ENCODE measurements at regions not wholly inside any gene's neighbourhood (a gene's known extent, or its start where the extent isn't known, plus 50 kb on each side); places are given as distances from the start of the nearest gene placed in this dataset.

DNA sequence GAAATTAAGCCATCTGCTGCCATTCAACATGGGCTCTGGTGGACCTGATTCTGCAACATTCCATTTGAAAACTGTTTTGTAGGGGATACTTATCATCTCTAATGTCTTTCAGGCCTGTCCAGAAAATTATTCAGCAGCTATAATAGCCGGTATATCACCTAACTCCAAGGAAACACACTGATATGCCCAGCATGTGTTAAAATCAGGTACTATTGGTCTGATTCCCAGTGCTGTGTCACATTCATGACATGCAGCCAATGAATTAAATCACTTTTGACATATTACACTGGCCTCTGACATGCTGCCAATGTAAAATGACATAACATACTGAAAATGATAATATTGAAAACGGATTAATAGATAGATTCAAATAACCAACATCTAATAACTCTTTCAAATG, 60.5 kb upstream of the IRX5 start:
- no peak for TF ChIP-seq CTCF (IDR thresholded peaks at IDR 0.05)
- Histone ChIP-seq H3K27ac (no peak overlapping the region), H3K4me1 (no peaks in the 10 kb centered on the region), H3K4me3 (no peak overlapping the region), H3K27me3 (no peaks in the 10 kb centered on the region), H3K36me3 (no peaks in the 10 kb centered on the region), H3K9me3 (no peaks in the 10 kb centered on the region)
- ATAC-seq (no peak), FAIRE-seq (no peak), DNase-seq (no peak)
- intact Hi-C loops (cut with DNase I) = no loop called here
- 20 to 28% methylated on average over 2 of the region's 2 CpGs for WGBS, 2 donors

GRCh38 chr16:54867302-54867832, 63.3 kb upstream of the IRX5 start:
- DNase-seq = no peak
- H3K4me3 ChIP-seq = no peak overlapping the region
- intact Hi-C loops (cut with DNase I) = no loop called here
- no peaks in the 10 kb centered on the region for H3K36me3 ChIP-seq
- H3K27ac ChIP-seq = no peak overlapping the region
- no peak for TF ChIP-seq CTCF (IDR thresholded peaks at IDR 0.05)
- H3K4me1 ChIP-seq = no peaks in the 10 kb centered on the region
- H3K9me3 ChIP-seq = no peaks in the 10 kb centered on the region
- no peak for FAIRE-seq
- 67 to 79% methylated on average over 4 of the region's 4 CpGs for WGBS, 2 donors
- no peaks in the 10 kb centered on the region for H3K27me3 ChIP-seq
- ATAC-seq = no peak

DNA sequence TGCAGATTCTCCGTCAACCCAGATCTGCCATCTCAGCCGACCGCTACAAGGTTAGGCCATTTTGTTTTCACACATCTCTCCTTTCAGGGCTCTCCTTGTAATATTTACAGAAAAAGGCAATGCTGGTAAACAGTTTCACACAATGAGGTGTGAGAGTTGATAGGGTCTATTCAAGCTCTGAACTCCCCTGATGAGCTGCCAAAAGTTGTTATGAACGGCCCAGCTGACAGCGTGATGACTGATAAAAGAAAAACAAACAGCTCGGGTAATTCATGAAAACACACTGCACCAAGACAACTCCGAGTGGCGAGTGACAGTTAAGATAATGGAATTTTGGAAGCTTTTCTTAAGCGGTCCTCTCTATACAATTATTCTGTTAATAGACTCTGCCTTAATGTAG, 68.1 kb upstream of the IRX5 start:
- WGBS, 2 donors = 30 to 33% methylated on average over 9 of the region's 9 CpGs
- ATAC-seq (no peak), FAIRE-seq (no peak), DNase-seq (no peak)
- no peaks in the 10 kb centered on the region for H3K27me3 ChIP-seq
- H3K4me1 ChIP-seq = no peaks in the 10 kb centered on the region
- H3K36me3 ChIP-seq = no peaks in the 10 kb centered on the region
- H3K27ac ChIP-seq = no peak overlapping the region
- intact Hi-C loops (cut with DNase I) = no loop called here
- H3K4me3 ChIP-seq = no peak overlapping the region
- no peak for TF ChIP-seq CTCF (IDR thresholded peaks at IDR 0.05)
- no peaks in the 10 kb centered on the region for H3K9me3 ChIP-seq

- no peak for FAIRE-seq
- Histone ChIP-seq H3K27ac (no peak overlapping the region), H3K4me3 (no peak overlapping the region), H3K4me1 (no peaks in the 10 kb centered on the region), H3K36me3 (no peaks in the 10 kb centered on the region), H3K27me3 (no peaks in the 10 kb centered on the region), H3K9me3 (no peaks in the 10 kb centered on the region)
- no peak for TF ChIP-seq CTCF (IDR thresholded peaks at IDR 0.05)
- DNase-seq = no peak
- intact Hi-C loops (cut with DNase I) = no loop called here
- no peak for ATAC-seq
- WGBS, 2 donors = 84 to 91% methylated on average over 2 of the region's 2 CpGs
Observed at GRCh38 chr16:54856871-54857270, 73.8 kb upstream of the IRX5 start.

DNA sequence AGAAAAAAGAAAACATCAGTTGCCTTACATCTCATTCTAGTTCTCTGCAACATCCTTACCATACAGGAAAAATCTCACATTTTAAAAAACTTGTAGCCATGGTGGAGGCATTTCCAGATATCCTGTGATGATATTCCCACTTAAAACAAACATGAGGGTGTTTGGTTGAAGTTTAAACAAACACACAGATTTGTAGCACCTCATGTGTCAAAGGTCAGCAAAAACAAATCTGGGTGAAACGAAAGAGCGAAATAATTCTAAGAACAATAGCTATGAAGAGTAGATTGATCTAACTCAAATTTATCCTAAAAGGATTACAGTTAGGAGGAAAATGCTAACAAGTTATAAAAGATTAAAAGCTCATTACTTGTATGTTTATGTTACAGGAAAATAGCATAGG, 83.1 kb upstream of the IRX5 start:
- ATAC-seq = no peak
- intact Hi-C loops (cut with DNase I) = no loop called here
- Histone ChIP-seq H3K9me3 (no peaks in the 10 kb centered on the region), H3K4me1 (no peaks in the 10 kb centered on the region), H3K27ac (no peak overlapping the region), H3K27me3 (no peaks in the 10 kb centered on the region), H3K4me3 (no peak overlapping the region), H3K36me3 (no peaks in the 10 kb centered on the region)
- TF ChIP-seq CTCF (IDR thresholded peaks at IDR 0.05) = no peak
- FAIRE-seq = no peak
- WGBS, 2 donors = 14 to 15% methylated on average over 2 of the region's 2 CpGs
- DNase-seq = no peak
